NCI-H2227 (cell line): ENCODE measurements at regions not wholly inside any gene's neighbourhood (a gene's known extent, or its start where the extent isn't known, plus 50 kb on each side); places are given as distances from the start of the nearest gene placed in this dataset.
"Not testable (repeated sequence)": the region's sequence is repeated elsewhere in the genome, so short reads cannot be mapped to it uniquely, and the experiment has no call there.

Experiments used
- DNase-seq: peaks from one replicate; lab custom pipeline; 2025; ENCODE audit not compliant: unreplicated experiment; lab: John Stamatoyannopoulos, UW

DNA sequence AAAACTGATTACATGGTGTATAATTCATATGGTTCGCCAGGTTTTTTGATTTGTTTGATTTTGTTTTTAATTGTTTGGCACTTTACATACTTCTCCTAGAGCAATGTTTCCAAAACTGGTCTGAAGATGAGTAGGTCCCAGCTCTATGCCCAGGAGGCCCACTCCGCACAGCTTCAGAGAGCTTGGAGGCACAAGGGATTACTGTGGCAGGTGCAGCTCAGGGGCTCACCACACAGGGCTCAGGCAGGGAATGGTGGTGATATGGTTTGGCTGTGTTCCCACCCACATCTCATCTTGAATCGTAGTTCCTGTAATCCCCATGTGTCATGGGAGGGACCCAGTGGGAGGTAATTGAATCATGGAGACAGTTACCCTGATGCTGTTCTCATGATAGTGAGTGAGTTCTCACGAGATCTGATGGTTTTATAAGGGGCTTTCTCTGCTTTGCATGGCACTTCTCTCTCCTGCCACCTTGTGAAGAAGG is 296.6 kb downstream of the MED10 start:
- DNase-seq, result no peak

- DNase-seq, result no peak
Measured at GRCh38 chr5:6080930-6081726, 297.2 kb downstream of the MED10 start.

DNA sequence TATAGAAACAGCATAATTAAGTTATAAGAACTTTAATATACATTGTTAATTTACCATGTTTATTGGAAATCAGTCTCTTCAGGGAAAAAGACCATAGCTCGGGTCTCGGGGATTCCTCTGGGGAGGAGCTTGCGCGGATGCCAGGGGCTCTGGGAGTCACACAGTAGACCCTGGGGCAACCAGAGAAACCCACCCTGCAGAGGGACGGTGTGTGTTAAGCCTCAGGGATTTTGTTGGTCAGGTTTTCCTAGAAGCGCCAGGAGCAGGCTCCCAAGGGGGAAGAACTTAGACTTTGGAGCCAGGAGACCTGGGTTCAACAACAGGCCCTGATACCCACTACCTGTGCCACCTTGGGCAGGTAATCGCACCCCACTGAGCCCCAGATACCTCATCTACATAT is 297.9 kb downstream of the MED10 start:
- DNase-seq, result no peak

- DNase-seq, result no peak
Measured at GRCh38 chr5:6078881-6079280, 299.5 kb downstream of the MED10 start.

DNA sequence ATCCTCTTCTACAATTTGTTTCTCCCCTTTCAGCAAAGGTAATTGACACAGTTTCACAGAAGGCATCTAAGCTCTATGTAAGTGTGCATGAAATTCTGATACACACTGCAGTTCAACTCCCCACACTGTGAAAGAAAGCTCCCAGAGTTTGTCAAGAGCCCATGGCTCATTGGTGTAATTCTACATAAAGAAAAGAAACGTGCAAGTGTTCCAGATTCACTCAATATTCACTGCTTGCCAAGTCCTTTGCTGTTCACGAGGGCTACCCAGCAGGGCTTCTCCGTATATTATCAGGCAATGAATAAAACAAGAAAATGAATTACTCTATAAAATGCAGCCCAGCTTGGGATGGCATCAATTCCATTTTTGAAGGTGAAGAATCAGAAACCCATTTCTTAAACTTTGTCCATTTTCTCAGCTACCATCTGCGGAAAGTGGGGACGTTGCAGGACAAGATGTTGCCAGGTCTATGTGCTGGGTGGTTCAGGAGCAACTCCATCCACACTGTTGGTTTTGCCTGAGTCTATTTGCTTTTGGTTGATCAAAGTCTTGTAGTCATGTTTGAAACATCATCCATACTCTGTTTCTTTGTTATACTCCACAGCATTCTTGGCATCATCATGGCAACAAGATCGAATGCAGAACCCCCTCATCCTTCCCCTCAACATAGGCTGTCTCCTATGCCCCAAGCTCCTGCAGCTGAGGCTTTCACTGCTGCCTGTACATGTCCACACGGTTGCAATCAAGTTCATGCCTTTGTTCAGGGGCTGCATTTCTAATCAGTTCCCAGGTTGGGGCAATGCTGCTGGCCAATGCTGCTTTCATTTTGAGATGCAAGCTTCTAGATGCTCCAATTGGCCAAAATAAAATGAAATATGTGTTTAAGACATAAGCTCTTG is 301.8 kb downstream of the MED10 start:
- DNase-seq, result no peak

DNA sequence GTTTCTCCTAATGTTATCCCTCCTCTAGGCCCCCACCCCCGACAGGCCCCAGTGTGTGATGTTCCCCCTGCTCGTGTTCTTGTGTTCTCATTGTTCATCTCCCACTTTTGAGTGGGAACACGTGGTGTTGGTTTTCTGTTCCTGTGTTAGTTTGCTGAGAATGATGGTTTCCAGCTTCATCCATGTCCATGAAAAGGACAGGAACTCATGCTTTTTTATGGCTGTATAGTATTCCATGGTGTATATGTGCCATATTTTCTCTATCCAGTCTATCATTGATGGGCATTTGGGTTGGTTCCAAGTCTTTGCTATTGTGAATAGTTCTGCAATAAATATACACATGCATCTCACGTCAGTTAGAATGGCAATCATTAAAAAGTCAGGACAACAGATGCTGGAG is 305.9 kb downstream of the MED10 start:
- DNase-seq, result not testable (repeated sequence)

- no peak for DNase-seq
Measured at GRCh38 chr5:6069496-6070185, 308.7 kb downstream of the MED10 start.

DNA sequence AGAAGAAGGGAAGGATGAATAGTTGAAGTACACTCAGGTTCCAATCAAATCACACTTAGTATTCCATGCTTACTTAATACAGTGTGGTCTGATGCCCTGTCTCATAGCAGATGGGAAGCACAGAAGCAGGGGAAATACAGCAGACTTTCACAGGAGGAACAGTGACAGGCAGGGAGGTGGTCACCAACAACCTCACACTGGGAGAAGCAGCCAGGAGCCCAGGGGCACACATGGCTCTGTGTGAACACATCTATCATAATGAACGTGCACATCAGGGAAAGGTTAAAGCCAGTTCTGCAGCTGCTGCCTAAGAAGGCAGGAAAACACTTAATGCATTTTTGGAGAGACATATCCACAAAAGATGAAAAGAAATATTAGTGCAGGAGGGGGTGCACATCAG is 312.3 kb downstream of the MED10 start:
- no peak for DNase-seq

- no peak for DNase-seq
Measured at GRCh38 chr5:6059137-6059800, 319.1 kb downstream of the MED10 start.

- no peak for DNase-seq
Measured at GRCh38 chr5:6058055-6058715, 320.2 kb downstream of the MED10 start.

DNA sequence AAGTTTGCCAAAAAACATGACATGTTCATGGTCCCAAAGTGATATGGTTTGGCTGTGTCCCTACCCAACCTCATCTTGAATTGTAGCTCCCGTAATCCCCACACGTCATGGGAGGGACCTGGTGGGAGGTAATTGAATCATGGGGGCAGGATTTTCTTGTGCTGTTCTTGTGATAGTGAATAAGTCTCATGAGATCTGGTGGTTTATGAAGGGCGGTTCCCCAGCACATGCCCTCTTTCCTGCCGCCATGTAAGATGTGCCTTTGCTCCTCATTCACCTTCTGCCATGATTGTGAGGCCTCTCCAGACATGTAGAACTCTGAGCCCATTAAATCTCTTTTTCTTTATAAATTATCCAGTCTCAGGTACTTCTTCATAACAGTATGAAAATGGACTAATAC is 322.1 kb downstream of the MED10 start:
- DNase-seq, result no peak

GRCh38 chr5:6049662-6050061 is 328.7 kb downstream of the MED10 start:
- DNase-seq, result no peak

- DNase-seq, result no peak
Measured at GRCh38 chr5:6048746-6049145, 329.6 kb downstream of the MED10 start.

GRCh38 chr5:6046296-6046967 is 331.9 kb downstream of the MED10 start:
- no peak for DNase-seq

GRCh38 chr5:6043491-6044310 is 334.6 kb downstream of the MED10 start:
- DNase-seq, result no peak

GRCh38 chr5:6041977-6042550 is 336.3 kb downstream of the MED10 start:
- DNase-seq, result no peak

DNA sequence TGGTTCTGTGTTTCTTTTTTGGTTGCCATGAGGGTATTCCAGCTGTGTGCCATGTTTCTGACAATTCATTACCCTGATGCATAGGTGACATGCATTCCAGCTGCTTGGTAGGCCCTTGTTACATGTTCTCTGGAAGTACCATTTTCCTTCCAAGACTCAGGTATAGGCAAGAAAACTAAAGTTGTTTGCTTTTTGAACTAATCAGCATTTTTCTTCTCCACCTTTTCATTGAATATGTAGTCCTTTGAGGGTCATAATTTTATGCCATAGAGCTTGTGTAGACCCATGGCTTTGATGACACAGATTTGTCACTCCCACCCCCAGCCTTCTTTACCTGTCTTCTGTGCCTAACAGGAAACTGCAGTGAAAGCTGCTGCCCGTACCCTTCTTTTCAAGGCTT is 339.2 kb downstream of the MED10 start:
- no peak for DNase-seq

DNA sequence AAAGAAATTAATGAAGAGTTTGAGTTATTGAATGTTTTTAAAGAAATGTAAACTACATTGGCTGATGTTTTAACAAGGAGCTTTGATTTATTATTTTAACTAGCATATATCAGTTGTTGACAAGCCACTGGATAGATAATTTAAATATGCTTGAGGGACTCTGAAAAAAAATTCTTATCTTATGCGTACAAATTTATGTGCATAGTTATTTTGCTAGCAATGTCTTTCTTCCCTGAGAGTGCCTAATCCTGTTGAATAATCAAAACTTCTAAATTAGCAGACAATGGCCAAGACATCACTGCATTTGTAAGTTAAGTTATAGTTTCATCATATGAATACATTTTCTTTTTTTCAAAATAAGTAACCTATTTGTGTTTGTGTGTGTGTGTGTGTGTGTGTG is 342.3 kb downstream of the MED10 start:
- no peak for DNase-seq

GRCh38 chr5:6029811-6030271 is 348.5 kb downstream of the MED10 start:
- no peak for DNase-seq
